GM12891 (cell line): ENCODE measurements at regions not wholly inside any gene's neighbourhood (a gene's known extent, or its start where the extent isn't known, plus 50 kb on each side); places are given as distances from the start of the nearest gene placed in this dataset.

Experiments used
- POLR2A ChIP-seq: IDR thresholded peaks from 2 replicates; pipeline ENCODE4 v1.6.1; 2011; ENCODE audit warnings: low read depth, low read length, control low read depth
- POLR2AphosphoS5 ChIP-seq: IDR thresholded peaks from 2 replicates; pipeline ENCODE4 v1.6.1; 2011; ENCODE audit warnings: low read depth, low read length, control low read depth
- POU2F2 ChIP-seq: IDR thresholded peaks from 2 replicates; pipeline ENCODE4 v1.6.1; 2011; ENCODE audit warnings: low read depth, mild to moderate bottlenecking, control low read depth, low read length, moderate library complexity
- SPI1 ChIP-seq: IDR thresholded peaks from 2 replicates; pipeline ENCODE4 v1.6.1; 2011; ENCODE audit warnings: low read depth, low read length, control low read depth

DNA sequence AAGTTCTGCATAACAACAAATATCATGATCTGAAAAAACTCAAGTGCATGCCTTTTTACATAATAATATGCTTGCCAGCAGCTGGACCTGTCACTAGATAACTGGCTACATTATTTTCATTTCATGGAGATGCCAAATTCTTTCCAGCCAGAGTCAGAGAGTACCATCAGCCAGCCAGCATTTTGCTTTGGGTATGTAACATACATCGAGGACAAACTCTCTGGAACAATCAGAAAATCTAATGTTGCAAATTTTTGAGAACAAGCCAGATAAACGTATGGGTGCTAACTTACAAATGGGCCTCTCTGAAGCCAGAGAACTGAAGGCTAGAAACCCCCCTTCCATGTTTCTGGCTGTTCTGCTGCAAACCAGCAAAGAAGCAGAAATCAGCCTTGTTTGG is 76.3 kb upstream of the BACE2 start:
- TF ChIP-seq POLR2AphosphoS5 (no peak), POLR2A (no peak), POU2F2 (no peak), SPI1 (no peak)
